Activated T-cell treated with anti-CD3 and anti-CD28 coated beads, Interleukin-2, amount 50 U/mL, for 4 hours (primary cell): ENCODE measurements at regions not wholly inside any gene's neighbourhood (a gene's known extent, or its start where the extent isn't known, plus 50 kb on each side); places are given as distances from the start of the nearest gene placed in this dataset.

ENCODE experiments used
- ATAC-seq, 2 donors: fragments of 200-7000 bp; cut with Tn5 transposase; one replicate each; pipeline ENCODE4 v1.10.0; 2021
- DNase-seq: peaks from one replicate; pipeline ENCODE4 v3.0.0-alpha.2; 2020
- H3K27me3 Mint-ChIP-seq: one replicate; pipeline ENCODE4 v1.8.0; 2021; ENCODE audit warnings: low read depth, mixed read lengths
- H3K36me3 Mint-ChIP-seq: one replicate; pipeline ENCODE4 v1.8.0; 2022; ENCODE audit warnings: mixed read lengths; ENCODE audit not compliant: insufficient read depth
- H3K4me1 Mint-ChIP-seq: one replicate; pipeline ENCODE4 v1.8.0; 2021; ENCODE audit warnings: low read depth, mixed read lengths
- H3K4me3 Mint-ChIP-seq: one replicate; pipeline ENCODE4 v1.8.0; 2021; ENCODE audit warnings: mild to moderate bottlenecking, moderate library complexity, mixed read lengths
- H3K9me3 Mint-ChIP-seq: one replicate; pipeline ENCODE4 v1.8.0; 2021; ENCODE audit warnings: mixed read lengths

GRCh38 chr4:32022071-32022470, 1301.9 kb downstream of the PCDH7 start:
- Mint-ChIP-seq H3K27me3 (no peaks in the 10 kb centered on the region), H3K4me1 (no peaks in the 10 kb centered on the region), H3K36me3 (no peaks in the 10 kb centered on the region), H3K4me3 (no peak overlapping the region), H3K9me3 (peaks cover 23% of the 10 kb centered on the region)
- DNase-seq (no peak), ATAC-seq (no peak)

- H3K9me3 Mint-ChIP-seq = peaks cover 23% of the 10 kb centered on the region
- no peak overlapping the region for H3K4me3 Mint-ChIP-seq
- DNase-seq = no peak
- no peaks in the 10 kb centered on the region for H3K36me3 Mint-ChIP-seq
- H3K27me3 Mint-ChIP-seq = no peaks in the 10 kb centered on the region
- no peak for ATAC-seq
- H3K4me1 Mint-ChIP-seq = no peaks in the 10 kb centered on the region
These were observed 1305.8 kb downstream of the PCDH7 start for GRCh38 chr4:32025851-32026459.

- Mint-ChIP-seq H3K9me3 (peaks cover 13% of the 10 kb centered on the region), H3K4me3 (no peak overlapping the region), H3K36me3 (no peaks in the 10 kb centered on the region), H3K4me1 (no peaks in the 10 kb centered on the region), H3K27me3 (no peaks in the 10 kb centered on the region)
- ATAC-seq = no peak
- no peak for DNase-seq
These were observed 1310.2 kb downstream of the PCDH7 start for GRCh38 chr4:32030406-32030805.

- H3K27me3 Mint-ChIP-seq = no peaks in the 10 kb centered on the region
- no peaks in the 10 kb centered on the region for H3K4me1 Mint-ChIP-seq
- DNase-seq = no peak
- H3K4me3 Mint-ChIP-seq = no peak overlapping the region
- peaks cover 8% of the 10 kb centered on the region for H3K9me3 Mint-ChIP-seq
- no peaks in the 10 kb centered on the region for H3K36me3 Mint-ChIP-seq
- no peak for ATAC-seq
These were observed 1310.9 kb downstream of the PCDH7 start for GRCh38 chr4:32031026-32031425.

GRCh38 chr4:32032136-32032672, 1312.0 kb downstream of the PCDH7 start:
- no peak overlapping the region for H3K4me3 Mint-ChIP-seq
- ATAC-seq = no peak
- H3K27me3 Mint-ChIP-seq = no peaks in the 10 kb centered on the region
- no peaks in the 10 kb centered on the region for H3K4me1 Mint-ChIP-seq
- peaks cover 11% of the 10 kb centered on the region for H3K9me3 Mint-ChIP-seq
- H3K36me3 Mint-ChIP-seq = no peaks in the 10 kb centered on the region
- DNase-seq = no peak

GRCh38 chr4:32037399-32037798, 1317.2 kb downstream of the PCDH7 start:
- ATAC-seq (no peak), DNase-seq (no peak)
- no peaks in the 10 kb centered on the region for H3K27me3 Mint-ChIP-seq
- peaks cover 10% of the 10 kb centered on the region for H3K9me3 Mint-ChIP-seq
- H3K4me3 Mint-ChIP-seq = no peak overlapping the region
- no peaks in the 10 kb centered on the region for H3K4me1 Mint-ChIP-seq
- H3K36me3 Mint-ChIP-seq = no peaks in the 10 kb centered on the region

- H3K9me3 Mint-ChIP-seq = peaks cover 10% of the 10 kb centered on the region
- ATAC-seq (no peak), DNase-seq (no peak)
- no peaks in the 10 kb centered on the region for H3K36me3 Mint-ChIP-seq
- H3K4me3 Mint-ChIP-seq = no peak overlapping the region
- no peaks in the 10 kb centered on the region for H3K27me3 Mint-ChIP-seq
- no peaks in the 10 kb centered on the region for H3K4me1 Mint-ChIP-seq
These were observed 1322.5 kb downstream of the PCDH7 start for GRCh38 chr4:32042486-32043247.

- Mint-ChIP-seq H3K27me3 (no peaks in the 10 kb centered on the region), H3K4me3 (no peak overlapping the region), H3K36me3 (no peaks in the 10 kb centered on the region), H3K4me1 (no peaks in the 10 kb centered on the region), H3K9me3 (peaks cover 10% of the 10 kb centered on the region)
- no peak for DNase-seq
- ATAC-seq = no peak
These were observed 1323.1 kb downstream of the PCDH7 start for GRCh38 chr4:32043248-32043633.

GRCh38 chr4:32061916-32062315, 1341.7 kb downstream of the PCDH7 start:
- H3K4me3 Mint-ChIP-seq = no peak overlapping the region
- H3K36me3 Mint-ChIP-seq = no peaks in the 10 kb centered on the region
- ATAC-seq (no peak), DNase-seq (no peak)
- H3K4me1 Mint-ChIP-seq = no peaks in the 10 kb centered on the region
- no peaks in the 10 kb centered on the region for H3K27me3 Mint-ChIP-seq
- H3K9me3 Mint-ChIP-seq = peaks cover 7% of the 10 kb centered on the region

GRCh38 chr4:32073542-32073941, 1353.4 kb downstream of the PCDH7 start:
- Mint-ChIP-seq H3K27me3 (no peaks in the 10 kb centered on the region), H3K4me3 (no peak overlapping the region), H3K4me1 (no peaks in the 10 kb centered on the region), H3K9me3 (peaks cover 11% of the 10 kb centered on the region), H3K36me3 (no peaks in the 10 kb centered on the region)
- no peak for ATAC-seq
- no peak for DNase-seq

- Mint-ChIP-seq H3K9me3 (peaks cover 3% of the 10 kb centered on the region), H3K36me3 (no peaks in the 10 kb centered on the region), H3K27me3 (no peaks in the 10 kb centered on the region), H3K4me3 (no peak overlapping the region), H3K4me1 (no peaks in the 10 kb centered on the region)
- ATAC-seq (no peak), DNase-seq (no peak)
These were observed 1367.0 kb downstream of the PCDH7 start for GRCh38 chr4:32087211-32087610.

GRCh38 chr4:32094987-32095386, 1374.8 kb downstream of the PCDH7 start:
- Mint-ChIP-seq H3K36me3 (no peaks in the 10 kb centered on the region), H3K4me3 (no peak overlapping the region), H3K4me1 (no peaks in the 10 kb centered on the region), H3K27me3 (no peaks in the 10 kb centered on the region), H3K9me3 (peaks cover 6% of the 10 kb centered on the region)
- ATAC-seq (no peak), DNase-seq (no peak)

GRCh38 chr4:32102896-32103295, 1382.7 kb downstream of the PCDH7 start:
- Mint-ChIP-seq H3K36me3 (no peaks in the 10 kb centered on the region), H3K27me3 (no peaks in the 10 kb centered on the region), H3K4me1 (no peaks in the 10 kb centered on the region), H3K4me3 (no peak overlapping the region), H3K9me3 (peaks cover 9% of the 10 kb centered on the region)
- DNase-seq = no peak
- ATAC-seq = no peak

GRCh38 chr4:32106767-32107166, 1386.6 kb downstream of the PCDH7 start:
- H3K27me3 Mint-ChIP-seq = no peaks in the 10 kb centered on the region
- no peaks in the 10 kb centered on the region for H3K4me1 Mint-ChIP-seq
- DNase-seq = no peak
- no peak for ATAC-seq
- H3K36me3 Mint-ChIP-seq = no peaks in the 10 kb centered on the region
- H3K4me3 Mint-ChIP-seq = no peak overlapping the region
- H3K9me3 Mint-ChIP-seq = peaks cover 11% of the 10 kb centered on the region

GRCh38 chr4:32112891-32113290, 1392.7 kb downstream of the PCDH7 start:
- H3K27me3 Mint-ChIP-seq = no peaks in the 10 kb centered on the region
- ATAC-seq (no peak), DNase-seq (no peak)
- peaks cover 2% of the 10 kb centered on the region for H3K9me3 Mint-ChIP-seq
- H3K4me1 Mint-ChIP-seq = no peaks in the 10 kb centered on the region
- no peak overlapping the region for H3K4me3 Mint-ChIP-seq
- no peaks in the 10 kb centered on the region for H3K36me3 Mint-ChIP-seq
